ENCODE measurements at regions not wholly inside any gene's neighbourhood (a gene's known extent, or its start where the extent isn't known, plus 50 kb on each side); places are given as distances from the start of the nearest gene placed in this dataset.

DNA sequence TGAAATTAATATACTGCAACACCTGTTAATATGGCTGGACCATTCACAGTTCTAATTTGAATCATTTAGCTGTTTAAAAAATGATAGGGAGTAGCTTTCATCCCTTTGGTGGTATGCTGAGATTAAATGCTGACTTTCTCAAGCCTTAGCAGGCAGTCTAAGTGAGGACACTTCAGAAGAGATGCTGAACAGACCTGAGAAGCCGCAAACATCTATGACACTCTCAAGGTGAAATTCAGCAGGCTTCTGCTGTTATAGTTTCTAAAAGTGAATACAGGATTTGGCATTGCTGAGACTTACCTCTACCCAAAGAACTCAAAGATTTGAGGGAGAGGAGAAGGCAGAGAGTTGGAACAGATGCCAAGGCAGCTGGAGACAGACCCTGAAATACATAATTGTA, 431.2 kb upstream of the FAM98A start:
- DNase-seq (no peak), ATAC-seq (replicated peaks in 1 of 2) (no peak)

DNA sequence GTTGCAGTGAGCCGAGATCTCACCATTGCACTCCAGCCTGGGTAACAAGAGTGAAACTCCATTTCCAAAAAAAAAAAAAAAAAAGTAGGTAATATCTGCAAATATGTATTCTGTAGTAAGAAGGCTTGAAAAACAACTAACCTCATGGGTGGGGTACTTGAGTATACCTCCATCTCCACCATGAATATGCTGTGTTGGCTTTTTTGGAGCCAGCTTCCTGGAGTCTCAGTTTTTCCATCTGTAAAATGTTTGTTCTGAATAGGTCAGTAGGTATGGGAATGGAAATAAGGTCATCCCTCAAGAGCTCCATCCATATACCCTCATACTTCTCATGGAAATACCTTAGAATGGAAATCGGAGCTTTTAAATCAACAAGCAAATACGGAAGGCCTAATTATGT, 430.0 kb upstream of the FAM98A start:
- no peaks in the 10 kb centered on the region for H3K4me1 Mint-ChIP-seq (ENCODE audit: low read depth)
- no peaks in the 10 kb centered on the region for H3K9me3 Mint-ChIP-seq
- ATAC-seq (replicated peaks in 1 of 2) (no peak), DNase-seq (no peak)
- H3K27me3 Mint-ChIP-seq (ENCODE audit: low read depth), result no peaks in the 10 kb centered on the region
- H3K27ac Mint-ChIP-seq, result no peak overlapping the region
- H3K4me3 Mint-ChIP-seq, result no peak overlapping the region
- H3K36me3 Mint-ChIP-seq (ENCODE audit: insufficient read depth in 2 of 2), result no peaks in the 10 kb centered on the region

More for the DNA sequence above, 431.2 kb upstream of the FAM98A start:
- Mint-ChIP-seq H3K27me3 (ENCODE audit: low read depth) (no peaks in the 10 kb centered on the region), H3K4me3 (no peak overlapping the region), H3K27ac (no peak overlapping the region), H3K9me3 (no peaks in the 10 kb centered on the region), H3K4me1 (ENCODE audit: low read depth) (no peaks in the 10 kb centered on the region), H3K36me3 (ENCODE audit: insufficient read depth in 2 of 2) (no peaks in the 10 kb centered on the region)

DNA sequence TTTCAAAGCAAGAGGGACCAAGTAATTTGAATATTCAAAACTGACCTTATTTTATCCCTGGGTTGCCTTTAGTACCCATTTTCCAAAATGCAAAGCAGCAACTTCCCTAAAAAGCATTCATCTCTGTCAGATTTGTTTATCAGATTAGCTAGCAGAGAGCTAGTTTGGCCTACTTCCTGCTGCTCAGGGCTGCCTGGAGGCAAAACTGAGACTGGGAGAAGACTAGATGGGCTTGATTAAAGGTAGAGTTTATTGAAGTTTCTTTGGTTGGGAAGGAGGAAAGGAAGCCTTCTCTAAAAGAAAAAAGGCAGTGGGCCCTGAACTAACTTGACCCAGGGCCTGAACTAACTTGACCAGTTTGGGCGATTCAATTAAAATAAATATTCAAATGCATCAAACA, 426.1 kb upstream of the FAM98A start:
- no peaks in the 10 kb centered on the region for H3K36me3 Mint-ChIP-seq (ENCODE audit: insufficient read depth in 2 of 2)
- H3K9me3 Mint-ChIP-seq, result peaks cover 0 to 4% of the 10 kb centered on the region in 2 donors
- ATAC-seq (replicated peaks in 1 of 2) (no peak), DNase-seq (no peak)
- no peak overlapping the region for H3K4me3 Mint-ChIP-seq
- H3K4me1 Mint-ChIP-seq (ENCODE audit: low read depth), result no peaks in the 10 kb centered on the region
- no peak overlapping the region for H3K27ac Mint-ChIP-seq
- H3K27me3 Mint-ChIP-seq (ENCODE audit: low read depth), result no peaks in the 10 kb centered on the region

DNA sequence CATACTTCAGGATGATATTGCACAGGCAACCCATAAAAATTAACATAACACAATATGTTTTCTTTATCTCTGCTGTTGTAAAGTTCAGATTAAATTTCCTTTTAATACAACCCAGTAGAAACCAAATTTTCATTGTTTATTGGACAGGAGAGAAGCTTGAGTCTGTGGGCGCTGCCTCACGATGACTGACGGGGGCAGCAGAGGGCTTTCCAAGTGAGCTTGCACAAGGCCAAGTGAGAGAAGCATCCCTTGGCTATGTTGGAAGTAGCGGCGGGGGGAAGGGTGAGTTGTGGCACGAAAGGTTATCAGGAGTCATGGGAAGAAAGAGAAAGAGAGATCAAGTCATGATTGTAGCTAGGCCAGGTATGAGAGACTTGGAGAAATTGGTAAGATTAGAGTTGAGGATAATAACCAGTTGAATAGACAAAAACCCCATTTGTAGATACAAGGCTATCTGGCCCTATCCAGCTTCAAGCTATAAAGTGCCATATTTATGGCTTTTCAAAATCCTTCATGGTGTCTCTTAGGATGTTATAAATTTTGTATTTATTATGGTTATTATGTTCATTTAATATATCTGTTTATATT, 413.7 kb upstream of the FAM98A start:
- H3K4me3 Mint-ChIP-seq, result no peak overlapping the region
- H3K27me3 Mint-ChIP-seq (ENCODE audit: low read depth), result no peaks in the 10 kb centered on the region
- no peak overlapping the region for H3K27ac Mint-ChIP-seq
- H3K4me1 Mint-ChIP-seq (ENCODE audit: low read depth), result no peaks in the 10 kb centered on the region
- peaks cover 0 to 1% of the 10 kb centered on the region in 2 donors for H3K36me3 Mint-ChIP-seq (ENCODE audit: insufficient read depth in 2 of 2)
- DNase-seq (peak; percentile 16 to 21), ATAC-seq (replicated peaks in 1 of 2) (no peak)
- H3K9me3 Mint-ChIP-seq, result peaks cover 0 to 3% of the 10 kb centered on the region in 2 donors

DNA sequence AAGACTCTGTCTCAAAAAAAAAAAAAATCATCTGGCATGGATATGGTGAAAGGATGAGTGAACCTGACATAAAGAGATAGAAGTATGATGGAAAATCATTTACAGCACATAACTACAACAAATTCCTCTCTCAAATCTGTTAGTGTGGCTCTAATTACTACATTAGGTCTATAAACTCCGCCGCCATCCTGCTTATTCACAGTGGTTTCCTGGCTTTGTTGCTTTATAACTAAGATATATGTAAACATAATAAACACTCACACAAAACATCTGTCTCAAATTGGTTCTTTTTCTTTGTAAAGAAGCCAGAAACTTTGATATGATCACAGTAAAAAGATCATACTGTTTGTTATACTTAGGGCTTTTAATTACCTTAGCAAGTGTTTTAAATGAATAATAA, 412.6 kb upstream of the FAM98A start:
- peaks cover 0 to 1% of the 10 kb centered on the region in 2 donors for H3K36me3 Mint-ChIP-seq (ENCODE audit: insufficient read depth in 2 of 2)
- H3K4me3 Mint-ChIP-seq, result no peak overlapping the region
- peaks cover 0 to 3% of the 10 kb centered on the region in 2 donors for H3K9me3 Mint-ChIP-seq
- ATAC-seq (replicated peaks in 1 of 2) (no peak), DNase-seq (no peak)
- H3K27me3 Mint-ChIP-seq (ENCODE audit: low read depth), result no peaks in the 10 kb centered on the region
- no peak overlapping the region for H3K27ac Mint-ChIP-seq
- H3K4me1 Mint-ChIP-seq (ENCODE audit: low read depth), result no peaks in the 10 kb centered on the region

DNA sequence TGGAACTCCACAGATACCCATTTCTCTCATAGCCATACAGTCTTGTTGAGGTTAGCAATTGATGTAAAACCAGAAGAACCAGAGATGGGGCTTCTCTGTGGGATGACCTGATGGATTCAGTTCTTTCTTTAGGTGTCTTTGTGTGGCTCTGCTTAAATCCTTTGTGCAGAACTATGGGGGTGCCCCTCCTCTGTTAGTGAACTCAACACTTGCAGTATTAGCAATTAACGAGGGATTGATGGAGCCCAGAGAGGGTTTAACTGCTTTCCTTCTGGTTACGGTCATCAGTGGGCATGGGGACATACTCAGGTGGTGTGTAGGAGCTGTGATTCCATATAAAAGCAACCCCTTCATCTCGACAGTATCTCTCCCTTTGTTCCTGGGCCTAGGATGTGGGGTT, 406.8 kb upstream of the FAM98A start:
- no peak for ATAC-seq (replicated peaks in 1 of 2)
- Mint-ChIP-seq H3K27ac (no peak overlapping the region), H3K4me1 (ENCODE audit: low read depth) (no peaks in the 10 kb centered on the region), H3K27me3 (ENCODE audit: low read depth) (no peaks in the 10 kb centered on the region), H3K36me3 (ENCODE audit: insufficient read depth in 2 of 2) (no peaks in the 10 kb centered on the region), H3K4me3 (no peak overlapping the region), H3K9me3 (no peaks in the 10 kb centered on the region)
- DNase-seq, result no peak

DNA sequence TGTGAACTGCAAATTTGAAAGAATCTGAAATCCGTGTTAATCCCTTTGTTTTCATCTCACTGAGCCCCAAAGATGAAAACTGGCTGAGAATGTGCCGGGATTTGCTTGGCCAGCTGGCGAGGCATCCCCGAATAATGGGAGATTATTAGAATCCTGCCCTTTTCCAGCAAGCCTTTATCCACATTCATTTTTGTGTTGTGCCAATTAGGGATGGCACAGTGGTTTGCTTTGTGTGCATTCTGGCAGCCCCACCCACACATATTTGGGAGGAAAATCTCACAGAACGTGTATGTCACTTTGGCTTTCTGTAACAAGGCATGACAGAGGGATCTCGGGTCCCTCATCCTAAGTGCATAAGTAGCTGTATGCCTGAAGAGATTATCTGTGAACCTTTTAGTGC, 405.8 kb upstream of the FAM98A start:
- Mint-ChIP-seq H3K27ac (no peak overlapping the region), H3K4me1 (ENCODE audit: low read depth) (no peaks in the 10 kb centered on the region), H3K36me3 (ENCODE audit: insufficient read depth in 2 of 2) (no peaks in the 10 kb centered on the region), H3K27me3 (ENCODE audit: low read depth) (no peaks in the 10 kb centered on the region), H3K9me3 (peaks cover 2 to 5% of the 10 kb centered on the region in 2 donors), H3K4me3 (no peak overlapping the region)
- ATAC-seq (replicated peaks in 1 of 2) (no peak), DNase-seq (no peak)

DNA sequence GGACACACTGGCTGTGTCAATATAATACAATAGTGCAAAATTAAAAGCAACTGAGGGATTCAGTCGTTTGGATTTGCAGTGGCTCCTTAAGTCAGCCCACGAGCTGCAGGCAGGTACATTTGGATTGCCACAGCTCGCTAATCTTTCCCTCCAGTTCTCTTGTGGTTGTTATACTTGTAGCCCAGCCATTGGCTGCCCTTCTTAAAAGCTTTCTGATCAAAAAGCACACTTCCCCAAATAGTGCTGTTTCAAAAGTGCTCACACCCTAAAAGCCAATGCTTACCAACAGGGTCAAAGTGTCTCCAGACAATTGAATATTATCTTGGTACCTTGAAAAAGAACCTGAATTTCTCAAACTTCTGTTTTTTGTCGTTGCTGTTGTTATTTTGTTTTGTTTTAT, 404.7 kb upstream of the FAM98A start:
- Mint-ChIP-seq H3K36me3 (ENCODE audit: insufficient read depth in 2 of 2) (no peaks in the 10 kb centered on the region), H3K4me1 (ENCODE audit: low read depth) (no peaks in the 10 kb centered on the region), H3K27me3 (ENCODE audit: low read depth) (no peaks in the 10 kb centered on the region), H3K9me3 (peaks cover 2 to 5% of the 10 kb centered on the region in 2 donors), H3K27ac (no peak overlapping the region), H3K4me3 (no peak overlapping the region)
- DNase-seq (no peak), ATAC-seq (replicated peaks in 1 of 2) (no peak)

DNA sequence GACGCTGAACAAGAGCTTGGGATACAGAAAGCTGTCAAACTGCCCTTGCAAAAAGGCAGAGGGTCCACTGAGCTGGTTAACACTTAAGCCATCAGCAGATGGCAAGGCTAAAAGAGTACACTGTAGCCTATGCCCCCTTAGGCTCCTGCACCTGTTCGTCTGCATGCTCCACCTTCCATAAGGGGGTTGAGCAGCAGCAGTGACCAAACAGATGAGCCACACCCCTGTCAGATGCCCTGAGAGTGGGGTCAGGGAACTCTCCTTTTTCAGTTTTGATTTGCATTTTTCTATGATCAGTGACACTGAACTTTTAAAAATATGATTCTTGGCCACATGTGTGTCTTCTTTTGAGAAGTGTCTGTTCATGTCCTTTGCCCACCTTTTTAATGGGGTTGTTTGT, 402.5 kb upstream of the FAM98A start:
- Mint-ChIP-seq H3K27ac (no peak overlapping the region), H3K4me3 (no peak overlapping the region), H3K27me3 (ENCODE audit: low read depth) (no peaks in the 10 kb centered on the region), H3K4me1 (ENCODE audit: low read depth) (no peaks in the 10 kb centered on the region), H3K9me3 (peaks cover 12 to 13% of the 10 kb centered on the region in 2 donors), H3K36me3 (ENCODE audit: insufficient read depth in 2 of 2) (peaks cover 0 to 6% of the 10 kb centered on the region in 2 donors)
- DNase-seq, result no peak
- no peak for ATAC-seq (replicated peaks in 1 of 2)

DNA sequence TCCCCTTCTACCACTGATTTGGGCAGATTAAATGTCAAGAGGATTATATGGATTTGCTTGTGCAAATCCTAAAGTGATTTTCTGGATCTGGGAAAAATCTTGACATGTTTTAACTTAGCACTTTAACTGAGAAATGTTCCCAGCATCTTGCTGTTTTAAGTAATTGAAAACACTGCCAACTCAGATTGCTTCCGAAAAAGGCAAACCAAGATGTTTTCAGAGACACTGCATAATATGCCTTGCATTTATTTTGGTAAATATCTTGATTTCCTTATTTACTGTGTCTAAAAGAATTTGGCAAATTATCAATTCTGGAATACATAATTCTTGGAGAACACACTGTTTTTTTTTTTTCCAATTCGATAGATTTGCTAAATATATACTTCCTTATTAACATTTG, 385.0 kb upstream of the FAM98A start:
- Mint-ChIP-seq H3K27ac (no peak overlapping the region), H3K9me3 (peaks cover 6 to 15% of the 10 kb centered on the region in 2 donors), H3K4me1 (ENCODE audit: low read depth) (no peaks in the 10 kb centered on the region), H3K4me3 (no peak overlapping the region), H3K27me3 (ENCODE audit: low read depth) (no peaks in the 10 kb centered on the region), H3K36me3 (ENCODE audit: insufficient read depth in 2 of 2) (no peaks in the 10 kb centered on the region)
- no peak for DNase-seq
- ATAC-seq (replicated peaks in 1 of 2), result no peak

DNA sequence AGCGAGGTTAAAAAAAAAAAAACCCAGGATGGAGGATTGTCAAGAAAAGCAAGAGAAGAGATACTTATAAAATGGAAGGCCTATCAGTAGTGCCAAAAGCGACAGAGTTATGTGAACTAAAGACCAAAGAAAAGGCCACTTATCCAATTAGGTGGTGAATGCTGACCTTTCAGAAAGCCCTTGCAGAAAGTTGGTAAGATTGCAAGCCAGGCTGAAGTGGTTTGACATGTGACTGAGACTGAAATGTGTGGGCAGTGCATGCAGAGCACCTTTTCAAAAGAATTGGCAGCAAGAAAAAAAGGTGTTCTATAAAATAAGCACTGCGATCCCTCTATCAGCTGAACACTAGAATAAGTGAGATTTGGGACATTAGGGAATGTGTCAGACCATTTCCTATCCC, 379.4 kb upstream of the FAM98A start:
- Mint-ChIP-seq H3K4me1 (ENCODE audit: low read depth) (no peaks in the 10 kb centered on the region), H3K27ac (no peak overlapping the region), H3K9me3 (peaks cover 3 to 12% of the 10 kb centered on the region in 2 donors), H3K36me3 (ENCODE audit: insufficient read depth in 2 of 2) (peaks cover 0 to 1% of the 10 kb centered on the region in 2 donors), H3K4me3 (no peak overlapping the region), H3K27me3 (ENCODE audit: low read depth) (no peaks in the 10 kb centered on the region)
- no peak for ATAC-seq (replicated peaks in 1 of 2)
- DNase-seq, result no peak

DNA sequence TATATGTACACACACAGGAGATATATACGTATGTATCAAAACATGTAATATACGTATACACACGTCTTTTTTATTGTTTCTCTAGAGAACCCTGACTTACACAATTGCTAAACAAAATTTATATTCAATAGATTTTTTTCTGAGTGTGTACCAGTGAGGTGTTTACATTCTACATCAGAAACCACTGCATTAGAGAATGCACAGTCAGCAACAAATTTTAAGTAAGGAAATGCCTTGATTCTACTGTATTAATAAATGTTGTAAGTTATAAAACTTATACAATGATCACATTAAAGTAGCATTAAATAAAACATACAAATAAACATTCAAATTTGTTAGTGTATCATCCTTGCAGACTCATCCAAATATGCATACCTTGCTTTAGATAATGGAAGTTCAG, 376.4 kb upstream of the FAM98A start:
- H3K27ac Mint-ChIP-seq, result no peak overlapping the region
- peaks cover 0 to 1% of the 10 kb centered on the region in 2 donors for H3K36me3 Mint-ChIP-seq (ENCODE audit: insufficient read depth in 2 of 2)
- peaks cover 0 to 5% of the 10 kb centered on the region in 2 donors for H3K9me3 Mint-ChIP-seq
- H3K4me1 Mint-ChIP-seq (ENCODE audit: low read depth), result no peaks in the 10 kb centered on the region
- DNase-seq, result no peak
- no peaks in the 10 kb centered on the region for H3K27me3 Mint-ChIP-seq (ENCODE audit: low read depth)
- ATAC-seq (replicated peaks in 1 of 2), result no peak
- no peak overlapping the region for H3K4me3 Mint-ChIP-seq

DNA sequence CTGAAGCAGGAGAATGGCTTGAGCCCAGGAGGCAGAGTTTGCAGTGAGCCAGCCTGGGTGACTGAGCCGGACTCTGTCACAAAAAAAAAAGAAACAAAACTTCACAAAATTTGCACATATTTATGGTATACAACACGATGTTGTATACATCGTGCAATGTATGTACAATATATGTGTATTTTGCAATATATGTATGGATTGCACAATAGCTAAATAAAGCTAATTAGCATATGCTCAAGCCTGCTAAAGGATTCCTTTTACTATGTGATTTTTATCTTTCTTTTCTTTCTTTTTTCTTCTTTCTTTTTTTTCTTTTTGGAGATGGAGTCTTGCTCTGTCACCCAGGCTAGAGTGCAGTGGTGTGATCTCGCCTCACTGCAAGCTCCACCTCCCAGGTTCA, 368.0 kb upstream of the FAM98A start:
- no peaks in the 10 kb centered on the region for H3K27me3 Mint-ChIP-seq (ENCODE audit: low read depth)
- no peak for DNase-seq

DNA sequence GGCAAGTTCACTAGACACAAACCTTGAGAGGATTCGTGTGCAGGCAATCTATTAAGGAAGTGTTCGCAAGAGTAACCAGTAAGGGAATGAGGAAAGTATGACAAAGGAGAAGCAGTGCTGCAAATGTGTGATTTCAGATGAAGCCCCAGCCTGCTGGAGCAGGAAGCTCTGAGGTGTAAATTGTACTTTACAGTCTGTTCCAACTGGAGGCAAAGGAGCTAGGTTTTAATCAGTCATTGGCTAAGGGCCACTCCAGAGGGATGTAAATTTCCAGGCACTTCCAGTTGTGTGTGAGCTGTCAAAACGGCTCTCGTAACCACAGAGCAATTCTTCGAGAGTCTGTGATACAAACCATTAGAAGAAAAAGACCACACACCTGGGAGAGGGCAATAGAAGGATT, 359.5 kb upstream of the FAM98A start:
- Mint-ChIP-seq H3K27ac (no peak overlapping the region), H3K4me3 (no peak overlapping the region), H3K4me1 (ENCODE audit: low read depth) (no peaks in the 10 kb centered on the region), H3K9me3 (peaks cover 0 to 1% of the 10 kb centered on the region in 2 donors), H3K36me3 (ENCODE audit: insufficient read depth in 2 of 2) (no peaks in the 10 kb centered on the region), H3K27me3 (ENCODE audit: low read depth) (no peaks in the 10 kb centered on the region)
- no peak for ATAC-seq (replicated peaks in 1 of 2)
- no peak for DNase-seq

More for the DNA sequence above, 368.0 kb upstream of the FAM98A start:
- no peak overlapping the region for H3K4me3 Mint-ChIP-seq
- no peaks in the 10 kb centered on the region for H3K36me3 Mint-ChIP-seq (ENCODE audit: insufficient read depth in 2 of 2)
- no peaks in the 10 kb centered on the region for H3K9me3 Mint-ChIP-seq
- H3K4me1 Mint-ChIP-seq (ENCODE audit: low read depth), result no peaks in the 10 kb centered on the region
- no peak for ATAC-seq (replicated peaks in 1 of 2)
- H3K27ac Mint-ChIP-seq, result no peak overlapping the region
